ENCODE measurements at regions not wholly inside any gene's neighbourhood (a gene's known extent, or its start where the extent isn't known, plus 50 kb on each side); places are given as distances from the start of the nearest gene placed in this dataset.

- no peak for TF ChIP-seq EZH2 (optimal IDR thresholded peaks at IDR 0.05; ENCODE audit: low read depth, low read length)
- no peak for TF ChIP-seq CTCF (IDR thresholded peaks at IDR 0.05; ENCODE audit: low read length)
- TF ChIP-seq EZH2phosphoT487 (IDR thresholded peaks at IDR 0.05; ENCODE audit: low read length): no peak
These were observed 566.9 kb downstream of the PLCL1 start for GRCh38 chr2:198371329-198371728.
